Frontal cortex (tissue), 3 donors: ENCODE measurements at regions not wholly inside any gene's neighbourhood (a gene's known extent, or its start where the extent isn't known, plus 50 kb on each side); places are given as distances from the start of the nearest gene placed in this dataset.

ENCODE experiments used
- DNase-seq, 2 donors: peaks; one replicate each; pipeline ENCODE4 v3.0.0; 2012; ENCODE audit warnings: low spot score in 2 of 2
- FAIRE-seq: peaks from 2 replicates; lab custom pipeline; 2012; peaks lifted over from hg19 to GRCh38; lab: Jason Lieb, UNC
- donor health status: control.
- donor health status: control.
- donor health status: control.

- no peak for DNase-seq
- no peak for FAIRE-seq
Observed at GRCh38 chr5:122705851-122706250, 69.0 kb upstream of the SNX2 start.

- DNase-seq: no peak
- FAIRE-seq: no peak
Observed at GRCh38 chr5:122707796-122708195, 67.1 kb upstream of the SNX2 start.

GRCh38 chr5:122713041-122713440 lies 61.8 kb upstream of the SNX2 start:
- DNase-seq (no peak), FAIRE-seq (no peak)

GRCh38 chr5:122715095-122715494 lies 59.8 kb upstream of the SNX2 start:
- FAIRE-seq (no peak), DNase-seq (no peak)

- no peak for DNase-seq
- FAIRE-seq: no peak
Observed at GRCh38 chr5:122718611-122719010, 56.3 kb upstream of the SNX2 start.

- FAIRE-seq: no peak
- DNase-seq: no peak
Observed at GRCh38 chr5:122719991-122720746, 54.7 kb upstream of the SNX2 start.

- no peak for FAIRE-seq
Observed at GRCh38 chr5:122721127-122721526, 53.8 kb upstream of the SNX2 start.

GRCh38 chr5:122722341-122722740 lies 52.5 kb upstream of the SNX2 start:
- DNase-seq (no peak), FAIRE-seq (no peak)

More at GRCh38 chr5:122721127-122721526, 53.8 kb upstream of the SNX2 start:
- no peak for DNase-seq

- DNase-seq: no peak
- FAIRE-seq: no peak
Observed at GRCh38 chr5:122723606-122724352, 51.1 kb upstream of the SNX2 start.
